ENCODE measurements at regions not wholly inside any gene's neighbourhood (a gene's known extent, or its start where the extent isn't known, plus 50 kb on each side); places are given as distances from the start of the nearest gene placed in this dataset.

DNA sequence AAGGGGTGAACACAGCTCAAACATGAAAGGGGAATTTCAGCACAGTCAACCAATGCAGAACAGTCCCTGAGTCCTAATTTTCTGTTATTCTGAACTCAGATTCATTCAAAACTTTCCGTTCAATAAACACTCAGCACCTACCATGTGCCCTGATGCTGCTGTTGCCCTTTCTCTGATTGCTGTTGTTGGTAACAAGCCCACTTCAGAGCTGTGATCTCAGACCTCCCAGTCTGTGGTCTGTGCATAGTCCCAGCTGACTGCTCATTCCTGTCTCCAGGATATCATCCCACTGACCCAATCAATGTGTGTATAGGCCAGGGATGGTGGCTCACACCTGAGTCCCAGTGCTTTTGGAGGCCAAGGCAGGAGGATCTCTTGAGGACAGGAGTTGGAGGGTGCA is 82.7 kb upstream of the SLC35G4 start (continued):
- TF ChIP-seq COPS2 (conservative IDR thresholded peaks at IDR 0.05) (no peak), ZNF347 (CRISPR knock-in tag; IDR thresholded peaks at IDR 0.05; ENCODE audit: low read depth) (no peak), ARNT (IDR thresholded peaks at IDR 0.05) (no peak), XRCC3 (IDR thresholded peaks at IDR 0.05) (no peak), BRD4 (IDR thresholded peaks at IDR 0.05) (no peak), HLTF (IDR thresholded peaks at IDR 0.05) (no peak), NFIX (CRISPR knock-in tag; IDR thresholded peaks at IDR 0.05; ENCODE audit: low read depth) (no peak)
- TF ChIP-seq, protein P1, sequence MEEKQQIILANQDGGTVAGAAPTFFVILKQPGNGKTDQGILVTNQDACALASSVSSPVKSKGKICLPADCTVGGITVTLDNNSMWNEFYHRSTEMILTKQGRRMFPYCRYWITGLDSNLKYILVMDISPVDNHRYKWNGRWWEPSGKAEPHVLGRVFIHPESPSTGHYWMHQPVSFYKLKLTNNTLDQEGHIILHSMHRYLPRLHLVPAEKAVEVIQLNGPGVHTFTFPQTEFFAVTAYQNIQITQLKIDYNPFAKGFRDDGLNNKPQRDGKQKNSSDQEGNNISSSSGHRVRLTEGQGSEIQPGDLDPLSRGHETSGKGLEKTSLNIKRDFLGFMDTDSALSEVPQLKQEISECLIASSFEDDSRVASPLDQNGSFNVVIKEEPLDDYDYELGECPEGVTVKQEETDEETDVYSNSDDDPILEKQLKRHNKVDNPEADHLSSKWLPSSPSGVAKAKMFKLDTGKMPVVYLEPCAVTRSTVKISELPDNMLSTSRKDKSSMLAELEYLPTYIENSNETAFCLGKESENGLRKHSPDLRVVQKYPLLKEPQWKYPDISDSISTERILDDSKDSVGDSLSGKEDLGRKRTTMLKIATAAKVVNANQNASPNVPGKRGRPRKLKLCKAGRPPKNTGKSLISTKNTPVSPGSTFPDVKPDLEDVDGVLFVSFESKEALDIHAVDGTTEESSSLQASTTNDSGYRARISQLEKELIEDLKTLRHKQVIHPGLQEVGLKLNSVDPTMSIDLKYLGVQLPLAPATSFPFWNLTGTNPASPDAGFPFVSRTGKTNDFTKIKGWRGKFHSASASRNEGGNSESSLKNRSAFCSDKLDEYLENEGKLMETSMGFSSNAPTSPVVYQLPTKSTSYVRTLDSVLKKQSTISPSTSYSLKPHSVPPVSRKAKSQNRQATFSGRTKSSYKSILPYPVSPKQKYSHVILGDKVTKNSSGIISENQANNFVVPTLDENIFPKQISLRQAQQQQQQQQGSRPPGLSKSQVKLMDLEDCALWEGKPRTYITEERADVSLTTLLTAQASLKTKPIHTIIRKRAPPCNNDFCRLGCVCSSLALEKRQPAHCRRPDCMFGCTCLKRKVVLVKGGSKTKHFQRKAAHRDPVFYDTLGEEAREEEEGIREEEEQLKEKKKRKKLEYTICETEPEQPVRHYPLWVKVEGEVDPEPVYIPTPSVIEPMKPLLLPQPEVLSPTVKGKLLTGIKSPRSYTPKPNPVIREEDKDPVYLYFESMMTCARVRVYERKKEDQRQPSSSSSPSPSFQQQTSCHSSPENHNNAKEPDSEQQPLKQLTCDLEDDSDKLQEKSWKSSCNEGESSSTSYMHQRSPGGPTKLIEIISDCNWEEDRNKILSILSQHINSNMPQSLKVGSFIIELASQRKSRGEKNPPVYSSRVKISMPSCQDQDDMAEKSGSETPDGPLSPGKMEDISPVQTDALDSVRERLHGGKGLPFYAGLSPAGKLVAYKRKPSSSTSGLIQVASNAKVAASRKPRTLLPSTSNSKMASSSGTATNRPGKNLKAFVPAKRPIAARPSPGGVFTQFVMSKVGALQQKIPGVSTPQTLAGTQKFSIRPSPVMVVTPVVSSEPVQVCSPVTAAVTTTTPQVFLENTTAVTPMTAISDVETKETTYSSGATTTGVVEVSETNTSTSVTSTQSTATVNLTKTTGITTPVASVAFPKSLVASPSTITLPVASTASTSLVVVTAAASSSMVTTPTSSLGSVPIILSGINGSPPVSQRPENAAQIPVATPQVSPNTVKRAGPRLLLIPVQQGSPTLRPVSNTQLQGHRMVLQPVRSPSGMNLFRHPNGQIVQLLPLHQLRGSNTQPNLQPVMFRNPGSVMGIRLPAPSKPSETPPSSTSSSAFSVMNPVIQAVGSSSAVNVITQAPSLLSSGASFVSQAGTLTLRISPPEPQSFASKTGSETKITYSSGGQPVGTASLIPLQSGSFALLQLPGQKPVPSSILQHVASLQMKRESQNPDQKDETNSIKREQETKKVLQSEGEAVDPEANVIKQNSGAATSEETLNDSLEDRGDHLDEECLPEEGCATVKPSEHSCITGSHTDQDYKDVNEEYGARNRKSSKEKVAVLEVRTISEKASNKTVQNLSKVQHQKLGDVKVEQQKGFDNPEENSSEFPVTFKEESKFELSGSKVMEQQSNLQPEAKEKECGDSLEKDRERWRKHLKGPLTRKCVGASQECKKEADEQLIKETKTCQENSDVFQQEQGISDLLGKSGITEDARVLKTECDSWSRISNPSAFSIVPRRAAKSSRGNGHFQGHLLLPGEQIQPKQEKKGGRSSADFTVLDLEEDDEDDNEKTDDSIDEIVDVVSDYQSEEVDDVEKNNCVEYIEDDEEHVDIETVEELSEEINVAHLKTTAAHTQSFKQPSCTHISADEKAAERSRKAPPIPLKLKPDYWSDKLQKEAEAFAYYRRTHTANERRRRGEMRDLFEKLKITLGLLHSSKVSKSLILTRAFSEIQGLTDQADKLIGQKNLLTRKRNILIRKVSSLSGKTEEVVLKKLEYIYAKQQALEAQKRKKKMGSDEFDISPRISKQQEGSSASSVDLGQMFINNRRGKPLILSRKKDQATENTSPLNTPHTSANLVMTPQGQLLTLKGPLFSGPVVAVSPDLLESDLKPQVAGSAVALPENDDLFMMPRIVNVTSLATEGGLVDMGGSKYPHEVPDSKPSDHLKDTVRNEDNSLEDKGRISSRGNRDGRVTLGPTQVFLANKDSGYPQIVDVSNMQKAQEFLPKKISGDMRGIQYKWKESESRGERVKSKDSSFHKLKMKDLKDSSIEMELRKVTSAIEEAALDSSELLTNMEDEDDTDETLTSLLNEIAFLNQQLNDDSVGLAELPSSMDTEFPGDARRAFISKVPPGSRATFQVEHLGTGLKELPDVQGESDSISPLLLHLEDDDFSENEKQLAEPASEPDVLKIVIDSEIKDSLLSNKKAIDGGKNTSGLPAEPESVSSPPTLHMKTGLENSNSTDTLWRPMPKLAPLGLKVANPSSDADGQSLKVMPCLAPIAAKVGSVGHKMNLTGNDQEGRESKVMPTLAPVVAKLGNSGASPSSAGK (IDR thresholded peaks at IDR 0.05): no peak

All from K562 (cell line).